HG03108 (cell line): ENCODE measurements at regions not wholly inside any gene's neighbourhood (a gene's known extent, or its start where the extent isn't known, plus 50 kb on each side); places are given as distances from the start of the nearest gene placed in this dataset.

Experiments used
- ATAC-seq: cut with Tn5 transposase; IDR thresholded peaks from one replicate; pipeline ENCODE4 v1.9.1; 2021; ENCODE audit warnings: moderate library complexity; ENCODE audit not compliant: unreplicated experiment

GRCh38 chr11:42025121-42025803, 565.8 kb upstream of the LRRC4C start:
- no peak for ATAC-seq

GRCh38 chr11:42034826-42035225, 575.4 kb upstream of the LRRC4C start:
- ATAC-seq: no peak

GRCh38 chr11:42036201-42036600, 576.7 kb upstream of the LRRC4C start:
- ATAC-seq: no peak

GRCh38 chr11:42043312-42043711, 583.9 kb upstream of the LRRC4C start:
- no peak for ATAC-seq

- no peak for ATAC-seq
Measured at GRCh38 chr11:42047637-42048555, 588.4 kb upstream of the LRRC4C start.

GRCh38 chr11:42049186-42049585, 589.7 kb upstream of the LRRC4C start:
- no peak for ATAC-seq

- ATAC-seq: no peak
Measured at GRCh38 chr11:42049650-42050049, 590.2 kb upstream of the LRRC4C start.

GRCh38 chr11:42054351-42054900, 595.0 kb upstream of the LRRC4C start:
- no peak for ATAC-seq

- no peak for ATAC-seq
Measured at GRCh38 chr11:42055606-42056005, 596.2 kb upstream of the LRRC4C start.

GRCh38 chr11:42058794-42059193, 599.3 kb upstream of the LRRC4C start:
- ATAC-seq: no peak

GRCh38 chr11:42065199-42065598, 605.7 kb upstream of the LRRC4C start:
- no peak for ATAC-seq

- ATAC-seq: no peak
Measured at GRCh38 chr11:42066113-42066512, 606.7 kb upstream of the LRRC4C start.

- ATAC-seq: no peak
Measured at GRCh38 chr11:42074306-42074705, 614.9 kb upstream of the LRRC4C start.

- ATAC-seq: no peak
Measured at GRCh38 chr11:42075180-42075579, 615.7 kb upstream of the LRRC4C start.

GRCh38 chr11:42077794-42078193, 618.3 kb upstream of the LRRC4C start:
- no peak for ATAC-seq

GRCh38 chr11:42085736-42086135, 626.3 kb upstream of the LRRC4C start:
- ATAC-seq: no peak

GRCh38 chr11:42093541-42093940, 634.1 kb upstream of the LRRC4C start:
- ATAC-seq: no peak

- ATAC-seq: no peak
Measured at GRCh38 chr11:42098075-42098474, 638.6 kb upstream of the LRRC4C start.

- ATAC-seq: no peak
Measured at GRCh38 chr11:42112866-42113265, 653.4 kb upstream of the LRRC4C start.

- ATAC-seq: no peak
Measured at GRCh38 chr11:42114927-42115326, 655.5 kb upstream of the LRRC4C start.

GRCh38 chr11:42138454-42138853, 679.0 kb upstream of the LRRC4C start:
- no peak for ATAC-seq

GRCh38 chr11:42145311-42145710, 685.9 kb upstream of the LRRC4C start:
- no peak for ATAC-seq
